GM21576 (cell line): ENCODE measurements at regions not wholly inside any gene's neighbourhood (a gene's known extent, or its start where the extent isn't known, plus 50 kb on each side); places are given as distances from the start of the nearest gene placed in this dataset.
"Not testable (repeated sequence)": the region's sequence is repeated elsewhere in the genome, so short reads cannot be mapped to it uniquely, and the experiment has no call there.

Experiments used
- ATAC-seq: cut with Tn5 transposase; IDR thresholded peaks from one replicate; pipeline ENCODE4 v1.9.1; 2021; ENCODE audit warnings: mild to moderate bottlenecking, moderate library complexity; ENCODE audit not compliant: unreplicated experiment

- ATAC-seq, result no peak
Measured at GRCh38 chr4:17246656-17247055, 265.2 kb downstream of the QDPR start.

- no peak for ATAC-seq
Measured at GRCh38 chr4:17241835-17242234, 270.1 kb downstream of the QDPR start.

DNA sequence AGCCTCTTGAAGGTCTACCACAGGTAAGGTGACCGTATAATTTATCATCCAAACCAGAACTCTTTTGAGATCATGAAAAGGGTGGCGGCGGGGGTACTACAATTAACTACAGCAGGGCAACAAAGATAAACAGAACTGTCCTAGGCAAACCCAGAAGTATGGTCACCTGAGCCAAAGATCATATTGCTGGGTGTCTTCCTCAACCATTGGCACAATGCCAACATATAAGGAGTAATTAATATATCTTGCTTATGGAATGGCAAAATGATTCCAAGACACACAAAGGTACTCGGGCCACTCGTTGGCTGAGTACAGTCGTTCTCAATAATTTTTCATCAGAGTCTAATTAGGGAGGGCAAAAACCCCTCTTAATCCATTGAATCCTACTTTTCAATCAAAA, 273.3 kb downstream of the QDPR start:
- ATAC-seq, result no peak

GRCh38 chr4:17236686-17237085, 275.2 kb downstream of the QDPR start:
- ATAC-seq, result no peak

- ATAC-seq, result no peak
Measured at GRCh38 chr4:17234678-17235077, 277.2 kb downstream of the QDPR start.

DNA sequence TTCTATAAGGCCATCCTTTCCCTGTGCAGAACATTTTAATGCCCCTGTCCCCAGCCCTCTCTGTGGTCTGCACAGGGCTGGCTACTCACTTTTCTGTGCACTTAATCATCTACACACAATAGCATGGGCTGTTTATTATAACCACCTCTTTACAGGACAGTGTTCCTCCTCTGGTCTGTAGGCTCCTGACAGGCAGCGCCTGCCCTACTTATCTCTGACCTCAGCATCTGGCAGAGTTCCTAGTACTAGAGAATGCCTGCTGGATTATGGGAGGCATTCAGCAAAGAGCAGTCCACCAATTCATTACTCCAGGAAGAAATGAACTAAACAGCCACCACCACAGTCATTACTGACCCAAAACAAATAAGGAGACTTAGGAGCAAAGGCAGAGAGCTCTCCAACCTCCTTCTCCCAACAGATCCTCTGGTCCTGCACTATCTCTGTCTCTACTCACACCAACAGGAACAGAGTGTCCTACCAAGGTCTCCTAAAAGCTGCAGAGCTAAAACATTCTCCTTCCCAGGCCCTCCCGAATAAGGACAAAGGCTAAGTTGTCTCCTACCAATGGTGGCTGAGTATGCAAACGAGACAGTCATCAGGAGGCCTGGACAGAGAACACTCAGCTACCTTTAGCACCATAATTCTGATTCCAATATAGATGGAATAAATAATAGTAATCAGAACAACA, 279.2 kb downstream of the QDPR start:
- ATAC-seq, result no peak

DNA sequence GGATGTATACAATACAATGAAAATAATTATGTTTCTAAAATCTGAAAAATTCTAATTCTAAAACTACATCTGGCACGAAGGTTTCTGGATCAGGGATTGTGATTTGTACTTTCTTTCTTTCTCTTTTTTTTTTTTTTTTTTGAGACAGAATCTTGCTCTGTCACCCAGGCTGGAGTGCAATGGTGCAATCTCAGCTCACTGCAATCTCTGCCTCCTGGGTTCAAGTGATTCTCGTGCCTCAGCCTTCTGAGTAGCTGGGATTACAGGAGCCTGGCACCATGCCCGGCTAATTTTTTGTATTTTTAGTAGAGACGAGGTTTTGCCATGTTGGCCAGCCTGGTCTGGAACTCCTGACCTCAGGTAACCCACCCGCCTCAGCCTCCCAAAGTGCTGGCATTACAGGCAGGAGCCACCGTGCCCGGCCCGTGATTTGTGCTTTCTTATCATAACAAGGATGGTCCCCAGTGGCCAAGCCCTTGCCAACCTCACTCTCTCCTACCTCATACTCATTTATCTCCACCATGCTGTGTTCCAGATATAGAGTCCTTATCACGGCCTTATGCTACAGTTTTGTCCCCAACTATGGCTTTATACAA, 279.9 kb downstream of the QDPR start:
- ATAC-seq, result not testable (repeated sequence)

- ATAC-seq, result no peak
Measured at GRCh38 chr4:17230727-17231126, 281.2 kb downstream of the QDPR start.

- no peak for ATAC-seq
Measured at GRCh38 chr4:17220816-17221215, 291.1 kb downstream of the QDPR start.

- no peak for ATAC-seq
Measured at GRCh38 chr4:17218786-17219185, 293.1 kb downstream of the QDPR start.

DNA sequence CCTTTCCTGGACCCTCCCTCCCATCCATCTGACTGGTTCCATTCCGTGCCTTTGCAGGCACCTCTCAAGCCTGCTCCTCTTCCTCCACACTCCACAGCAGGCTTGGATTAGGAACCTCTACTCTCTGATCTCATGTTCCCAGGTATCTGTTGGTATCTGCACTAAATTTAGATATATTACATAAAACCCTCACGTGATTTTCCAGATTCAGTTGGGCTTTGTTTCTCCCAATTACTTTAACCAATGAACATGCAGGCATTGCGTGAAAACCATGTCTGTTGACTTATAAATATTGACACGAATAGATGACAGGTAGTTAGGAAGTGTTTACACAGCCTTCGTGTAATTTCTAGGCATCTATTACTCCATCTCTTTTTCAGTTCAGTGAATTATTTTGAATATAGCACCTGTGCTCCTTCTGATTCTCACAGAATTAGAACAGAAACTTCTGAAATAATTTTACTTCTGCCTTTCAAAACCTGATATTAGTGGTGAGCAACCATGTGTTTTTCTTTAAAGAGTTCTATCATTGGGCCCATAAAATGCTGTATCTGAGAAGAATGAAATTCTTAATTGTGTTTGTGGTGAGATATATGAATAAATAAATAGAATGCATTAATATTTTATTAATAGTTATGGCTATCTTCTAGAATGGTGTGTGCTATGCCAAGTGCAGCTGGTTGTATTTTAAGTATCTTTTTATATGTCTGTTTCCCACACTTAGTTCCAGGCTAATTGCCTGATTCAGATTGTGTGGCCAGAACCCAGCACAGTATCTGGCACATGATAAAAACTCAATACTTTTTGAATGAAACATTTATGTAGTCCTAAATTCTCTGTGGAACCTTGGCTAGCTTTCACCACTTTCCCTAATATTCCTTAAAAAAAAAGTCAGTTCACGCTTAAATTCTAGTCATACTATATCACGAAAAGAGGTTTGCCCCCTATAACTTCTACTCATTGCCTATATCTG, 304.8 kb downstream of the QDPR start:
- ATAC-seq, result no peak

GRCh38 chr4:17204908-17205307, 306.5 kb upstream of the LDB2 start:
- no peak for ATAC-seq

GRCh38 chr4:17203797-17204196, 305.4 kb upstream of the LDB2 start:
- ATAC-seq, result no peak

DNA sequence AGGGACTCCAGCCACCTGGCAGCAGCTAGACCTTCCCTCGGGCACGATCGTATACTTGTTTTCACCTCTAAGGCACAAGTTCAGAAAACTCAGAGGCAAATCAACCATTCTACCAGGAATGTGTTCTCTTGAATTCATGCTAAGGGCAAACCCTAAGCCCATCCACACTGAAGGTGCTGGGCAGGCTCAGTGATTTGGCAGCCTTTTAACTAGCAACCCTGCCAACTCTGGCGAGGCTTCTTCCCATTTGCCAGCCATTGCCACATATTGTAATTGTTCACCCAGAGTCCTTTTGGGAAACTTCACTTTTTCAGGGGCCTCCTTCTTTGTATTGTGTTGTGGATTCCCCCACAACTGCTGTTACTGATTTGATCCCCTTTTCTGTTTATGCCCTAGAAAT, 298.6 kb upstream of the LDB2 start:
- no peak for ATAC-seq

- no peak for ATAC-seq
Measured at GRCh38 chr4:17195461-17196275, 297.2 kb upstream of the LDB2 start.

DNA sequence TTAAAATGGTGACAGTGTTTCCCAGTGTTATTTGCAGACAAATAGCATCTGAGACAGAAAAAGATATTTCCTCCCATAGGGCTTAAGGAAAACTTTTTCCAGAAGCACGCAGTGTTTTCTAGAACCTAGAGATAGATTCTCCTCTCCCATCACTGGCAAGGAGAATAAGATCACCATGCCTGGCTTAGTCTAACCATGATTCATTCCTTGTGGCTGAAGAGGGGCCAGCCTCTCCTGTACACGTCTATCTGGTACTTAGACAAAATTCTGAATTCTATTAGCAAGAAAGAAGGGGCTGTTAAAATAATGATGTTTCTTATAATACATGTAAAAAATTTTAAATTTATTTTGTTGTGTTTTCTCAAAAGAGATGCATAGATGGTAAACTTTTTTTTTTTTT, 296.1 kb upstream of the LDB2 start:
- no peak for ATAC-seq

DNA sequence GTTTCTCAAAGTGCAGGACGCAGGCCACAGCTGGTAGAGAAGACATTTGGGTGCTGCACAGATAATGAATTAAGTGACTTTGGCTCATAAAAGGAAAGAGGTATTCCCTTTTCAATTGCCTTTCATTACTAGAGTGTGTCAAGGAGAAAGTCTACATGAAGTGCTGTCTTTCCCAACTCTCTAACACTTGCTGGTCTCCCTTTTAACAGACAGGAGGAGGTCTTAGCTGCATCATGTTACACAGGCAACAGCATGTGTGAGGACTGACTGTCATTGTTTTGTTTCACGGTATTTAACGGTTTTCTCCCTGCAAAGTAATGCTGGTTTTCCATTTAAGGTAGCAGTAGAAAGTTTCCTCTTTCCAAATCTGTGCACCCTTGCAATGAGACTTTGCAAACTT, 291.3 kb upstream of the LDB2 start:
- no peak for ATAC-seq

DNA sequence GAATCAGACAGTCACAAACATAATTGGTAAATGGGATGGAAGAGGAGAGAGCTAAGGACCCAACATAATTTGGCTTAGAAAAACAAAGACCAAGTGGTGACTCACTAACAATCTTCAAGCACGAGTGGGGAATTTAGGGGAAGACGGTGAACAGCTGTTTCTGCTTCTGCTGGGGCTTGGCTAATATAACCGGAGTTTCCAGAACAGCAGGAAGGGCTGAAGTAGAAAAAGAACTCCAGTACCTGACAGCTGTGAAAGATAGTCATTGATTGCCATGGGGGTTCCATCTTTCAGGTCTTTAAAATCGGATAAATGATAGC, 290.9 kb upstream of the LDB2 start:
- no peak for ATAC-seq

GRCh38 chr4:17188547-17189400, 290.3 kb upstream of the LDB2 start:
- no peak for ATAC-seq

GRCh38 chr4:17188125-17188524, 289.7 kb upstream of the LDB2 start:
- ATAC-seq, result no peak
